K562 (cell line): ENCODE measurements at regions not wholly inside any gene's neighbourhood (a gene's known extent, or its start where the extent isn't known, plus 50 kb on each side); places are given as distances from the start of the nearest gene placed in this dataset.

Source experiments
- ATAC-seq: fragments of 200-7000 bp; cut with Tn5 transposase; 3 replicates; pipeline ENCODE4 v1.9.1; 2020; ENCODE audit warnings: moderate library complexity
- BruUV-seq: library from RNA; stranded (reverse); fragments of 400-500 nt; replicated peaks from 2 replicates; lab custom pipeline; 2021; lab: Mats Ljungman, UMichigan
- CTCF ChIA-PET: fragments of 300-600 bp; formaldehyde crosslinking; extraction: SDS; loops from one replicate; lab custom pipeline; 2021; ENCODE audit warnings: low intra/inter-chr PET ratio; lab: Yijun Ruan, JAX
- POLR2A ChIA-PET: fragments of 300-600, 350-650 bp; sonication (Branson Sonifier 250); formaldehyde crosslinking; extraction: SDS; loops from one replicate; lab custom pipeline; 2021; ENCODE audit warnings: antibody characterized with exemption, inconsistent platforms; lab: Yijun Ruan, JAX
- DNase-seq, 4 experiments: peaks; one replicate each; pipeline versions ENCODE4 v3.0.0 to v3.0.0-alpha.2; 2011 to 2018; ENCODE audit warnings: low spot score in 3 of 4, mixed read lengths in 3 of 4; ENCODE audit errors: extremely low read depth in 1 of 4
- FAIRE-seq: peaks from 2 replicates; lab custom pipeline; 2011; peaks lifted over from hg19 to GRCh38; lab: Jason Lieb, UNC
- H2AFZ ChIP-seq: 2 replicates; pipeline ENCODE4 v1.6.0; 2011; ENCODE audit warnings: low read depth, low read length, control low read depth, inconsistent platforms
- H3K27ac ChIP-seq: fragments of 200-600 bp; 3 replicates; pipeline ENCODE4 v1.8.0; 2011; ENCODE audit warnings: low read depth, mild to moderate bottlenecking, control low read depth, inconsistent platforms, low read length, moderate library complexity, mixed read lengths; ENCODE audit errors: extremely low read depth
- H3K27me3 ChIP-seq, 2 experiments: fragments of 300-600 bp in 1 of 2; 2 replicates in 1 of 2; 3 replicates in 1 of 2; pipeline versions ENCODE4 v1.6.0 to v1.8.0; 2011; ENCODE audit warnings: inconsistent platforms in 2 of 2, low read length in 2 of 2, mild to moderate bottlenecking in 1 of 2, mixed read lengths in 1 of 2, moderate library complexity in 1 of 2; ENCODE audit not compliant: control insufficient read depth in 2 of 2, insufficient read depth in 2 of 2
- H3K36me3 ChIP-seq: fragments of 300-600 bp; 3 replicates; pipeline ENCODE4 v1.8.0; 2011; ENCODE audit warnings: mild to moderate bottlenecking, low read length, inconsistent platforms; ENCODE audit not compliant: control insufficient read depth, insufficient read depth
- H3K4me1 ChIP-seq, 2 experiments: fragments of 200-600 bp in 1 of 2; replicated peaks in 1 of 2; 2 replicates in 1 of 2; 3 replicates in 1 of 2; pipeline versions ENCODE4 v1.5.1 to v1.8.0; 2011; ENCODE audit warnings: inconsistent platforms in 2 of 2, low read length in 2 of 2, mild to moderate bottlenecking in 1 of 2, mixed read lengths in 1 of 2, moderate library complexity in 1 of 2; ENCODE audit not compliant: control insufficient read depth in 2 of 2, insufficient read depth in 2 of 2
- H3K4me2 ChIP-seq: 2 replicates; pipeline ENCODE4 v1.6.1; 2011; ENCODE audit warnings: low read length, control low read depth, inconsistent platforms, mixed read lengths; ENCODE audit not compliant: insufficient read depth
- H3K4me3 ChIP-seq: fragments of 200-600 bp; sonication (generic), shearing (Covaris generic); 2 replicates; pipeline ENCODE4 v1.5.1; 2016; ENCODE audit warnings: control low read depth, inconsistent platforms
- H3K79me2 ChIP-seq: fragments of 200-600 bp; 3 replicates; pipeline ENCODE4 v1.8.0; 2011; ENCODE audit warnings: low read length, inconsistent platforms; ENCODE audit not compliant: control insufficient read depth, insufficient read depth
- H3K9ac ChIP-seq, 2 experiments: 2 replicates each; pipeline versions ENCODE4 v1.6.0 to v1.6.1; 2011; ENCODE audit warnings: low read depth in 2 of 2, low read length in 2 of 2, control low read depth in 1 of 2, inconsistent platforms in 1 of 2, mild to moderate bottlenecking in 1 of 2, mixed read lengths in 1 of 2; ENCODE audit not compliant: insufficient read depth in 1 of 2
- H3K9me1 ChIP-seq: one replicate; pipeline ENCODE4 v1.6.0; 2011; ENCODE audit warnings: inconsistent platforms, mild to moderate bottlenecking, low read length, moderate library complexity; ENCODE audit not compliant: control insufficient read depth, insufficient read depth
- H3K9me3 ChIP-seq: replicated peaks from 2 replicates; pipeline ENCODE4 v1.5.1; 2011; ENCODE audit warnings: low read depth, low read length, inconsistent platforms; ENCODE audit not compliant: control insufficient read depth, insufficient read depth
- H4K20me1 ChIP-seq: replicated peaks from 2 replicates; pipeline ENCODE4 v1.6.1; 2011; ENCODE audit warnings: low read length, inconsistent platforms, mixed read lengths; ENCODE audit not compliant: control insufficient read depth, insufficient read depth
- BMI1 ChIP-seq: fragments of 150-350 bp; IDR thresholded peaks from 2 replicates; pipeline ENCODE4 v1.6.1; 2014; ENCODE audit warnings: low read length
- L3MBTL2 ChIP-seq: fragments of 450-650 bp; IDR thresholded peaks from 2 replicates; pipeline ENCODE4 v1.6.1; 2016; ENCODE audit warnings: mild to moderate bottlenecking, moderate library complexity
- NCOA6 ChIP-seq: fragments of 450-650 bp; IDR thresholded peaks from 2 replicates; pipeline ENCODE4 v1.6.1; 2017; ENCODE audit warnings: mild to moderate bottlenecking
- WGBS: fragments of 100-300 bp; shearing (Covaris generic); methylation state at CpG from one replicate; pipeline ENCODE4 v1.1.6; 2016; ENCODE audit warnings: low coverage, mixed read lengths; ENCODE audit not compliant: insufficient coverage; ENCODE audit errors: missing lambda C conversion rate; 5-methylcytosine and 5-hydroxymethylcytosine counted together
- in situ Hi-C: fragments of 300-500 bp; cut with MboI; formaldehyde crosslinking; loops from 4 replicates; pipeline ENCODE4 v1.15.0; 2018; ENCODE audit warnings: inconsistent platforms, mixed read lengths
- intact Hi-C: fragments of 100-400 bp; cut with micrococcal nuclease; formaldehyde crosslinking; loops from 2 replicates; pipeline ENCODE4 v1.14.2; 2022
- TF ChIP-seq, protein P1 (sequence below), 2 experiments: IDR thresholded peaks; 2 replicates each; pipeline ENCODE4 v1.6.1; 2011; ENCODE audit warnings: borderline replicate concordance in 1 of 2, control low read depth in 1 of 2, low read depth in 1 of 2, low read length in 1 of 2, mild to moderate bottlenecking in 1 of 2, mixed read lengths in 1 of 2, moderate library complexity in 1 of 2; ENCODE audit not compliant: insufficient read depth in 1 of 2, insufficient read length in 1 of 2, poor library complexity in 1 of 2, severe bottlenecking in 1 of 2; ENCODE audit errors: extremely low read depth in 1 of 2
- TF ChIP-seq, protein P2 (sequence below): fragments of 450-650 bp; IDR thresholded peaks from 2 replicates; pipeline ENCODE4 v1.6.1; 2016; ENCODE audit warnings: mild to moderate bottlenecking, moderate library complexity

DNA sequence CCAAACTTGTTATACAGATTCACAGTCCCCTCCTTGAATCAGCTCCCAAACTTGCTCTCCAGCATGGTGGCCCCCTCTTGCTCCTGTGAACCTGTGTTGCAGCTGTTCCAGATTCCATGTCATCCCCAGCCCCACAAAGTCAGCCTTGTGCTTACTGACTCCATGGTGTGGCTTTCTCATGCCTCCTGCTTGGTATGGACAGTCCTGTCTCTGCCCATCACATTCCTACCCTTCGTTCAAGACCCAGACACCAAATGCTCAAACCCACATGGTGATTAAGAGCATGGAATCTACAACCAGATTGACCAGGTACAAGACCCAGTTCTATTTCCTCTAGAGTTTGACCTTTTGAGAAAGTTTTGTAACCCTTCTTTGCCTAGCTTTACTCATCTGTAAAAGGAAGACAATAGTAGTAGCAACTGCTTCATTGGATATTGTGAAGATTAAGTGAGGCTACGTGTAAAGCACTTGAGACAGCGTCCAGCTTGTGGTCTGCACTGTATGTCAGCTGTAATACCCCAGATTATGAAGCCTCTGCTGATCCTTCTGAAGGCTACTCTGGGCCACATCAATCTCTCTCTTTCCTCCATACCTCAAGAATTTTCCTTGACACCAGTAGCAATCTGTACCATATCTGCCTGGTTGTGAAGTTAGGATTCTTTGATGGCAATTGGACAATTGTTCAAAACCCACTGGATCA is 146.4 kb upstream of the HAAO start (continued):
- TF ChIP-seq NCOA6, result no peak

DNA sequence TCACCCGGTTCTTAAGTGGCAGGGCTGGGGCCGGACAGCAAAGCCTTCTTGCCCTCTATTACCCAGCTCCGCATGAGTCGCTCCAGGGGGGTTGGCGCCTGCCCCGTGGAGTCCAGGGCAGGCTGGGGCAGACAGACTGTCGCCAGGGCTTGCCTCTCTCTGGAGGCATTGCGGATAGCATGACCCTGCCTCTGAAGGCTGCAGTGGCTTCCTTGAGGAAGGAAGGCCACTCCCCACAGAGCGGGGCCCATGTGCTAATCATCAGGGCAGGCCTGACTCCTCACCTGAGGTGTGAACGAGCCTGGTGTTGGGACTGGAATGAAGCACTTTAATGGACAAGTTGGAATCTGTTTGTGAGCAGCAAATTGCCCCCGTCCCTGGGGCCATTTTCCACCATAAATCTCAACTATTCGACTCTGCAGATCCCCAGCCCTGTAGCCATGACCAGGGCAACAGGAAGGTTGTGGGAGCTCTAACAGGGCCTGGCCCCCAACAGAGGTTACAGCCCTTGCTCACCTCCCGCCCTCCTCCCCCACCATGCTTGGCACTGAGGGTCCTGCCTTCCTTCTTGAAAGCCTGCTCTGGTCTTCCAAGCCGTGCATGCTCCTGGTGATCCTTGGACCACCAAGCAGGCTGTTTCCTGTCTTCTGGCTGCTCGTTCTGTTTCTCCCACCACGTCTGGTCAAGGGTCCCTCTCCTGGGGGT is 144.9 kb upstream of the HAAO start:
- intact Hi-C loops, result no loop called here
- H3K27ac ChIP-seq, result no peak overlapping the region
- H3K4me1 ChIP-seq, result peaks cover 11 to 38% of the 10 kb centered on the region in 2 experiments
- no peak overlapping the region for H3K9ac ChIP-seq
- H3K9me3 ChIP-seq, result no peaks in the 10 kb centered on the region
- H2AFZ ChIP-seq, result no peak overlapping the region
- WGBS, result 81% methylated on average over 12 of the region's 16 CpGs
- FAIRE-seq, result no peak
- no peak overlapping the region for H3K4me3 ChIP-seq
- in situ Hi-C loops, result no loop called here
- no peaks in the 10 kb centered on the region for H4K20me1 ChIP-seq
- no peaks in the 10 kb centered on the region for H3K27me3 ChIP-seq
- no peak for DNase-seq
- BruUV-seq, result no TSS peak
- H3K9me1 ChIP-seq, result no peaks in the 10 kb centered on the region
- POLR2A ChIA-PET, result interaction anchor here (0.6 kb wide), 1 partner anchor 17 kb away, joined by 3 read pairs; no protein-coding TSS in a partner anchor
- H3K36me3 ChIP-seq, result no peaks in the 10 kb centered on the region
- ATAC-seq, result peak; percentile 17; the same call in 1 of the 3 replicates
- CTCF ChIA-PET, result no interaction called here
- no peaks in the 10 kb centered on the region for H3K79me2 ChIP-seq
- H3K4me2 ChIP-seq, result no peak overlapping the region
- TF ChIP-seq L3MBTL2 (peak; percentile 78), BMI1 (no peak)
- TF ChIP-seq, protein P1, sequence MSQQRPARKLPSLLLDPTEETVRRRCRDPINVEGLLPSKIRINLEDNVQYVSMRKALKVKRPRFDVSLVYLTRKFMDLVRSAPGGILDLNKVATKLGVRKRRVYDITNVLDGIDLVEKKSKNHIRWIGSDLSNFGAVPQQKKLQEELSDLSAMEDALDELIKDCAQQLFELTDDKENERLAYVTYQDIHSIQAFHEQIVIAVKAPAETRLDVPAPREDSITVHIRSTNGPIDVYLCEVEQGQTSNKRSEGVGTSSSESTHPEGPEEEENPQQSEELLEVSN (IDR thresholded peaks at IDR 0.05; ENCODE audit: borderline replicate concordance in 1 of 2, extremely low read depth in 1 of 2, insufficient read depth in 1 of 2, insufficient read length in 1 of 2, low read depth in 1 of 2, low read length in 1 of 2, poor library complexity in 1 of 2, severe bottlenecking in 1 of 2), result peak; percentile 16 to 48
- TF ChIP-seq, protein P2, sequence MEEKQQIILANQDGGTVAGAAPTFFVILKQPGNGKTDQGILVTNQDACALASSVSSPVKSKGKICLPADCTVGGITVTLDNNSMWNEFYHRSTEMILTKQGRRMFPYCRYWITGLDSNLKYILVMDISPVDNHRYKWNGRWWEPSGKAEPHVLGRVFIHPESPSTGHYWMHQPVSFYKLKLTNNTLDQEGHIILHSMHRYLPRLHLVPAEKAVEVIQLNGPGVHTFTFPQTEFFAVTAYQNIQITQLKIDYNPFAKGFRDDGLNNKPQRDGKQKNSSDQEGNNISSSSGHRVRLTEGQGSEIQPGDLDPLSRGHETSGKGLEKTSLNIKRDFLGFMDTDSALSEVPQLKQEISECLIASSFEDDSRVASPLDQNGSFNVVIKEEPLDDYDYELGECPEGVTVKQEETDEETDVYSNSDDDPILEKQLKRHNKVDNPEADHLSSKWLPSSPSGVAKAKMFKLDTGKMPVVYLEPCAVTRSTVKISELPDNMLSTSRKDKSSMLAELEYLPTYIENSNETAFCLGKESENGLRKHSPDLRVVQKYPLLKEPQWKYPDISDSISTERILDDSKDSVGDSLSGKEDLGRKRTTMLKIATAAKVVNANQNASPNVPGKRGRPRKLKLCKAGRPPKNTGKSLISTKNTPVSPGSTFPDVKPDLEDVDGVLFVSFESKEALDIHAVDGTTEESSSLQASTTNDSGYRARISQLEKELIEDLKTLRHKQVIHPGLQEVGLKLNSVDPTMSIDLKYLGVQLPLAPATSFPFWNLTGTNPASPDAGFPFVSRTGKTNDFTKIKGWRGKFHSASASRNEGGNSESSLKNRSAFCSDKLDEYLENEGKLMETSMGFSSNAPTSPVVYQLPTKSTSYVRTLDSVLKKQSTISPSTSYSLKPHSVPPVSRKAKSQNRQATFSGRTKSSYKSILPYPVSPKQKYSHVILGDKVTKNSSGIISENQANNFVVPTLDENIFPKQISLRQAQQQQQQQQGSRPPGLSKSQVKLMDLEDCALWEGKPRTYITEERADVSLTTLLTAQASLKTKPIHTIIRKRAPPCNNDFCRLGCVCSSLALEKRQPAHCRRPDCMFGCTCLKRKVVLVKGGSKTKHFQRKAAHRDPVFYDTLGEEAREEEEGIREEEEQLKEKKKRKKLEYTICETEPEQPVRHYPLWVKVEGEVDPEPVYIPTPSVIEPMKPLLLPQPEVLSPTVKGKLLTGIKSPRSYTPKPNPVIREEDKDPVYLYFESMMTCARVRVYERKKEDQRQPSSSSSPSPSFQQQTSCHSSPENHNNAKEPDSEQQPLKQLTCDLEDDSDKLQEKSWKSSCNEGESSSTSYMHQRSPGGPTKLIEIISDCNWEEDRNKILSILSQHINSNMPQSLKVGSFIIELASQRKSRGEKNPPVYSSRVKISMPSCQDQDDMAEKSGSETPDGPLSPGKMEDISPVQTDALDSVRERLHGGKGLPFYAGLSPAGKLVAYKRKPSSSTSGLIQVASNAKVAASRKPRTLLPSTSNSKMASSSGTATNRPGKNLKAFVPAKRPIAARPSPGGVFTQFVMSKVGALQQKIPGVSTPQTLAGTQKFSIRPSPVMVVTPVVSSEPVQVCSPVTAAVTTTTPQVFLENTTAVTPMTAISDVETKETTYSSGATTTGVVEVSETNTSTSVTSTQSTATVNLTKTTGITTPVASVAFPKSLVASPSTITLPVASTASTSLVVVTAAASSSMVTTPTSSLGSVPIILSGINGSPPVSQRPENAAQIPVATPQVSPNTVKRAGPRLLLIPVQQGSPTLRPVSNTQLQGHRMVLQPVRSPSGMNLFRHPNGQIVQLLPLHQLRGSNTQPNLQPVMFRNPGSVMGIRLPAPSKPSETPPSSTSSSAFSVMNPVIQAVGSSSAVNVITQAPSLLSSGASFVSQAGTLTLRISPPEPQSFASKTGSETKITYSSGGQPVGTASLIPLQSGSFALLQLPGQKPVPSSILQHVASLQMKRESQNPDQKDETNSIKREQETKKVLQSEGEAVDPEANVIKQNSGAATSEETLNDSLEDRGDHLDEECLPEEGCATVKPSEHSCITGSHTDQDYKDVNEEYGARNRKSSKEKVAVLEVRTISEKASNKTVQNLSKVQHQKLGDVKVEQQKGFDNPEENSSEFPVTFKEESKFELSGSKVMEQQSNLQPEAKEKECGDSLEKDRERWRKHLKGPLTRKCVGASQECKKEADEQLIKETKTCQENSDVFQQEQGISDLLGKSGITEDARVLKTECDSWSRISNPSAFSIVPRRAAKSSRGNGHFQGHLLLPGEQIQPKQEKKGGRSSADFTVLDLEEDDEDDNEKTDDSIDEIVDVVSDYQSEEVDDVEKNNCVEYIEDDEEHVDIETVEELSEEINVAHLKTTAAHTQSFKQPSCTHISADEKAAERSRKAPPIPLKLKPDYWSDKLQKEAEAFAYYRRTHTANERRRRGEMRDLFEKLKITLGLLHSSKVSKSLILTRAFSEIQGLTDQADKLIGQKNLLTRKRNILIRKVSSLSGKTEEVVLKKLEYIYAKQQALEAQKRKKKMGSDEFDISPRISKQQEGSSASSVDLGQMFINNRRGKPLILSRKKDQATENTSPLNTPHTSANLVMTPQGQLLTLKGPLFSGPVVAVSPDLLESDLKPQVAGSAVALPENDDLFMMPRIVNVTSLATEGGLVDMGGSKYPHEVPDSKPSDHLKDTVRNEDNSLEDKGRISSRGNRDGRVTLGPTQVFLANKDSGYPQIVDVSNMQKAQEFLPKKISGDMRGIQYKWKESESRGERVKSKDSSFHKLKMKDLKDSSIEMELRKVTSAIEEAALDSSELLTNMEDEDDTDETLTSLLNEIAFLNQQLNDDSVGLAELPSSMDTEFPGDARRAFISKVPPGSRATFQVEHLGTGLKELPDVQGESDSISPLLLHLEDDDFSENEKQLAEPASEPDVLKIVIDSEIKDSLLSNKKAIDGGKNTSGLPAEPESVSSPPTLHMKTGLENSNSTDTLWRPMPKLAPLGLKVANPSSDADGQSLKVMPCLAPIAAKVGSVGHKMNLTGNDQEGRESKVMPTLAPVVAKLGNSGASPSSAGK, result peak; percentile 79
